ENCODE measurements at regions not wholly inside any gene's neighbourhood (a gene's known extent, or its start where the extent isn't known, plus 50 kb on each side); places are given as distances from the start of the nearest gene placed in this dataset.

GRCh38 chr18:76144844-76145243, 350.2 kb downstream of the ZNF516 start:
- TF ChIP-seq POLR2A (IDR thresholded peaks at IDR 0.05; ENCODE audit: low read length) (no peak), GATA1 (IDR thresholded peaks at IDR 0.05; ENCODE audit: low read depth, low read length) (no peak)
